GM12878 (cell line): ENCODE measurements at regions not wholly inside any gene's neighbourhood (a gene's known extent, or its start where the extent isn't known, plus 50 kb on each side); places are given as distances from the start of the nearest gene placed in this dataset.

Source experiments
- ATAC-seq: fragments of 200-7000 bp; cut with Tn5 transposase; 3 replicates; pipeline ENCODE4 v1.9.1; 2020; ENCODE audit warnings: mild to moderate bottlenecking, moderate library complexity
- BruUV-seq: library from RNA; stranded (reverse); fragments of 400-500 nt; replicated peaks from 2 replicates; lab custom pipeline; 2021; lab: Mats Ljungman, UMichigan
- CTCF ChIA-PET: fragments of 300-600 bp; sonication (Branson Sonifier 250); formaldehyde crosslinking; extraction: SDS; loops from one replicate; lab custom pipeline; 2021; ENCODE audit warnings: inconsistent platforms; lab: Yijun Ruan, JAX
- POLR2A ChIA-PET: fragments of 350-600 bp; formaldehyde crosslinking; extraction: SDS; loops from one replicate; lab custom pipeline; 2021; ENCODE audit warnings: inconsistent platforms; lab: Charles Lee
- RAD21 ChIA-PET: fragments of 300-600 bp; sonication (Branson Sonifier 250); formaldehyde crosslinking; loops from one replicate; lab custom pipeline; 2023; ENCODE audit warnings: antibody characterized with exemption; ENCODE audit not compliant: unreplicated experiment; lab: Charles Lee
- SMC1A ChIA-PET: fragments of 300-600 bp; sonication (Branson Sonifier 250); formaldehyde crosslinking; loops from one replicate; lab custom pipeline; 2023; ENCODE audit not compliant: unreplicated experiment, uncharacterized antibody; lab: Charles Lee
- DNase-seq: peaks from one replicate; pipeline ENCODE4 v3.0.0-alpha.2; 2011; ENCODE audit warnings: low read depth, low spot score
- FAIRE-seq: peaks from 3 replicates; lab custom pipeline; 2011; peaks lifted over from hg19 to GRCh38; lab: Jason Lieb, UNC
- H2AFZ ChIP-seq: 2 replicates; pipeline ENCODE4 v1.6.0; 2011; ENCODE audit warnings: low read depth, low read length, control low read depth; ENCODE audit not compliant: control insufficient read depth
- H3K27ac ChIP-seq: 2 replicates; pipeline ENCODE4 v1.5.1; 2011; ENCODE audit warnings: control low read depth; ENCODE audit not compliant: control insufficient read depth, insufficient read depth
- H3K27me3 ChIP-seq, 2 experiments: replicated peaks in 1 of 2; 2 replicates each; pipeline versions ENCODE4 v1.6.0 to v1.6.1; 2011; ENCODE audit warnings: low read length in 1 of 2; ENCODE audit not compliant: control insufficient read depth in 2 of 2, insufficient read depth in 2 of 2
- H3K36me3 ChIP-seq, 2 experiments: 2 replicates each; pipeline ENCODE4 v1.5.1; 2011; ENCODE audit warnings: low read length in 1 of 2; ENCODE audit not compliant: control insufficient read depth in 2 of 2, insufficient read depth in 2 of 2
- H3K4me1 ChIP-seq: 2 replicates; pipeline ENCODE4 v1.6.1; 2011; ENCODE audit warnings: mild to moderate bottlenecking, low read length, moderate library complexity, mixed read lengths; ENCODE audit not compliant: control insufficient read depth, insufficient read depth
- H3K4me2 ChIP-seq: 2 replicates; pipeline ENCODE4 v1.6.0; 2011; ENCODE audit warnings: control low read depth; ENCODE audit not compliant: control insufficient read depth, insufficient read depth
- H3K4me3 ChIP-seq: fragments of 200-600 bp; sonication (generic); 2 replicates; pipeline ENCODE4 v1.5.1; 2016
- H3K79me2 ChIP-seq: 2 replicates; pipeline ENCODE4 v1.6.0; 2011; ENCODE audit warnings: low read length; ENCODE audit not compliant: control insufficient read depth, insufficient read depth
- H3K9ac ChIP-seq: 2 replicates; pipeline ENCODE4 v1.8.0; 2011; ENCODE audit warnings: low read length, control low read depth, mixed read lengths; ENCODE audit not compliant: control insufficient read depth, insufficient read depth
- H3K9me3 ChIP-seq: replicated peaks from 3 replicates; pipeline ENCODE4 v1.5.1; 2011; ENCODE audit warnings: mild to moderate bottlenecking, low read length; ENCODE audit not compliant: control insufficient read depth, insufficient read depth
- H4K20me1 ChIP-seq: 2 replicates; pipeline ENCODE4 v1.6.0; 2011; ENCODE audit not compliant: control insufficient read depth, insufficient read depth
- BHLHE40 ChIP-seq, 2 experiments: fragments of 450-650 bp in 1 of 2; IDR thresholded peaks; 2 replicates each; pipeline ENCODE4 v1.6.1; 2011 to 2017; ENCODE audit warnings: low read depth in 2 of 2, borderline replicate concordance in 1 of 2, improper control_type of control experiment in 1 of 2, low read length in 1 of 2, mild to moderate bottlenecking in 1 of 2
- GATAD2B ChIP-seq: fragments of 450-650 bp; conservative IDR thresholded peaks from 2 replicates; pipeline ENCODE4 v1.6.1; 2017; ENCODE audit warnings: low read depth, mild to moderate bottlenecking, moderate library complexity
- HCFC1 ChIP-seq: fragments of 150-350 bp; IDR thresholded peaks from 2 replicates; pipeline ENCODE4 v1.6.1; 2014; ENCODE audit warnings: low read length
- MTA3 ChIP-seq: IDR thresholded peaks from 2 replicates; pipeline ENCODE4 v1.6.1; 2012; ENCODE audit warnings: low read length, inconsistent platforms, borderline replicate concordance
- NRF1 ChIP-seq: conservative IDR thresholded peaks from 2 replicates; pipeline ENCODE4 v1.6.1; 2011; ENCODE audit warnings: mild to moderate bottlenecking, low read depth, low read length, improper control_type of control experiment
- RFX5 ChIP-seq: IDR thresholded peaks from 2 replicates; pipeline ENCODE4 v1.6.1; 2011; ENCODE audit warnings: low read depth, low read length, improper control_type of control experiment
- SIN3A ChIP-seq: IDR thresholded peaks from 2 replicates; pipeline ENCODE4 v1.6.1; 2012; ENCODE audit warnings: low read depth, low read length, improper control_type of control experiment
- SMAD1 ChIP-seq: fragments of 450-650 bp; IDR thresholded peaks from 2 replicates; pipeline ENCODE4 v1.6.1; 2018; ENCODE audit warnings: mild to moderate bottlenecking, low read depth; ENCODE audit not compliant: partially characterized antibody
- WGBS: methylation state at CpG from one replicate; pipeline ENCODE4 v1.1.6; 2016; ENCODE audit warnings: low lambda C conversion rate; ENCODE audit not compliant: insufficient replicate concordance, insufficient coverage; ENCODE audit errors: missing lambda C conversion rate; 5-methylcytosine and 5-hydroxymethylcytosine counted together
- in situ Hi-C: fragments of 300-500 bp; cut with MboI; formaldehyde crosslinking; loops from 9 replicates; pipeline ENCODE4 v1.14.3; 2018; ENCODE audit warnings: mixed read lengths
- intact Hi-C: fragments of 100-400 bp; cut with micrococcal nuclease; formaldehyde crosslinking; loops from one replicate; pipeline ENCODE4 v1.14.2; 2022; ENCODE audit not compliant: unreplicated experiment
- TF ChIP-seq, protein P1 (sequence below): fragments of 450-650 bp; IDR thresholded peaks from 2 replicates; pipeline ENCODE4 v1.6.1; 2014; ENCODE audit warnings: mild to moderate bottlenecking
- TF ChIP-seq, protein P2 (sequence below): IDR thresholded peaks from 2 replicates; pipeline ENCODE4 v1.6.1; 2012; ENCODE audit warnings: low read length, inconsistent platforms
- TF ChIP-seq, protein P3 (sequence below): fragments of 450-650 bp; IDR thresholded peaks from 2 replicates; pipeline ENCODE4 v1.6.1; 2016; ENCODE audit warnings: mild to moderate bottlenecking, moderate library complexity, borderline replicate concordance

DNA sequence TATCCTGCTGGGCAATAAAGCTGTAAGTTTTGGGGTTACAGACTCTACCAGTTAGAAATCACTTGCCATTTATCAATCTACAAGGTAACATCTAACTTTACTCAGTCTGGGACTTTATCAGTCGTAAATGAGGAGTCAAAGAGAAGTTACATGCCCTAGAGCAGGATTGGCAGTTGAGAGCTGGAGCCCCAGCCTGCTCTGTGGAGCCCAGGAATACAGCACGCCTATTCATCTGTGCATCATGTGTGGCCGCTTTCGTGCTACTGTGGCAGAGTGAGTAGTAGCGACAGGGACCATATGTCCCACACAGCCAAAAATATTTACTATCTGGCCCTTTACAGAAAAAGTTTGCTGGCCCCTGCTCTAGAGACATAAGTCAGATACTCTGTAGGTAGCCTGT lies 152.5 kb upstream of the NTRK2 start:
- DNase-seq (no peak), ATAC-seq (no peak), FAIRE-seq (no peak)
- BruUV-seq: no TSS peak
- no peaks in the 10 kb centered on the region for H3K79me2 ChIP-seq
- ChIA-PET RAD21 (no interaction called here), CTCF (no interaction called here), POLR2A (no interaction called here), SMC1A (no interaction called here)
- H3K9me3 ChIP-seq: no peaks in the 10 kb centered on the region; the same call in 2 of the 3 replicates
- no peaks in the 10 kb centered on the region for H3K27me3 ChIP-seq
- no peak overlapping the region for H3K9ac ChIP-seq
- H3K4me3 ChIP-seq: no peak overlapping the region
- WGBS: 68% methylated on average over 5 of the region's 5 CpGs
- H3K36me3 ChIP-seq: no peaks in the 10 kb centered on the region
- intact Hi-C loops: no loop called here
- in situ Hi-C loops: no loop called here
- no peak overlapping the region for H2AFZ ChIP-seq
- no peaks in the 10 kb centered on the region for H4K20me1 ChIP-seq
- no peak overlapping the region for H3K27ac ChIP-seq
- no peak overlapping the region for H3K4me2 ChIP-seq
- TF ChIP-seq SMAD1 (no peak), BHLHE40 (IDR thresholded peaks at IDR 0.05; ENCODE audit: borderline replicate concordance in 1 of 2, low read depth in 2 of 2, low read length in 1 of 2) (no peak), GATAD2B (no peak), MTA3 (no peak), SIN3A (no peak), RFX5 (no peak), HCFC1 (no peak), NRF1 (no peak)
- TF ChIP-seq, protein P1, sequence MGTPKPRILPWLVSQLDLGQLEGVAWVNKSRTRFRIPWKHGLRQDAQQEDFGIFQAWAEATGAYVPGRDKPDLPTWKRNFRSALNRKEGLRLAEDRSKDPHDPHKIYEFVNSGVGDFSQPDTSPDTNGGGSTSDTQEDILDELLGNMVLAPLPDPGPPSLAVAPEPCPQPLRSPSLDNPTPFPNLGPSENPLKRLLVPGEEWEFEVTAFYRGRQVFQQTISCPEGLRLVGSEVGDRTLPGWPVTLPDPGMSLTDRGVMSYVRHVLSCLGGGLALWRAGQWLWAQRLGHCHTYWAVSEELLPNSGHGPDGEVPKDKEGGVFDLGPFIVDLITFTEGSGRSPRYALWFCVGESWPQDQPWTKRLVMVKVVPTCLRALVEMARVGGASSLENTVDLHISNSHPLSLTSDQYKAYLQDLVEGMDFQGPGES: no peak
- TF ChIP-seq, protein P2, sequence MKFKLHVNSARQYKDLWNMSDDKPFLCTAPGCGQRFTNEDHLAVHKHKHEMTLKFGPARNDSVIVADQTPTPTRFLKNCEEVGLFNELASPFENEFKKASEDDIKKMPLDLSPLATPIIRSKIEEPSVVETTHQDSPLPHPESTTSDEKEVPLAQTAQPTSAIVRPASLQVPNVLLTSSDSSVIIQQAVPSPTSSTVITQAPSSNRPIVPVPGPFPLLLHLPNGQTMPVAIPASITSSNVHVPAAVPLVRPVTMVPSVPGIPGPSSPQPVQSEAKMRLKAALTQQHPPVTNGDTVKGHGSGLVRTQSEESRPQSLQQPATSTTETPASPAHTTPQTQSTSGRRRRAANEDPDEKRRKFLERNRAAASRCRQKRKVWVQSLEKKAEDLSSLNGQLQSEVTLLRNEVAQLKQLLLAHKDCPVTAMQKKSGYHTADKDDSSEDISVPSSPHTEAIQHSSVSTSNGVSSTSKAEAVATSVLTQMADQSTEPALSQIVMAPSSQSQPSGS: no peak
- TF ChIP-seq, protein P3, sequence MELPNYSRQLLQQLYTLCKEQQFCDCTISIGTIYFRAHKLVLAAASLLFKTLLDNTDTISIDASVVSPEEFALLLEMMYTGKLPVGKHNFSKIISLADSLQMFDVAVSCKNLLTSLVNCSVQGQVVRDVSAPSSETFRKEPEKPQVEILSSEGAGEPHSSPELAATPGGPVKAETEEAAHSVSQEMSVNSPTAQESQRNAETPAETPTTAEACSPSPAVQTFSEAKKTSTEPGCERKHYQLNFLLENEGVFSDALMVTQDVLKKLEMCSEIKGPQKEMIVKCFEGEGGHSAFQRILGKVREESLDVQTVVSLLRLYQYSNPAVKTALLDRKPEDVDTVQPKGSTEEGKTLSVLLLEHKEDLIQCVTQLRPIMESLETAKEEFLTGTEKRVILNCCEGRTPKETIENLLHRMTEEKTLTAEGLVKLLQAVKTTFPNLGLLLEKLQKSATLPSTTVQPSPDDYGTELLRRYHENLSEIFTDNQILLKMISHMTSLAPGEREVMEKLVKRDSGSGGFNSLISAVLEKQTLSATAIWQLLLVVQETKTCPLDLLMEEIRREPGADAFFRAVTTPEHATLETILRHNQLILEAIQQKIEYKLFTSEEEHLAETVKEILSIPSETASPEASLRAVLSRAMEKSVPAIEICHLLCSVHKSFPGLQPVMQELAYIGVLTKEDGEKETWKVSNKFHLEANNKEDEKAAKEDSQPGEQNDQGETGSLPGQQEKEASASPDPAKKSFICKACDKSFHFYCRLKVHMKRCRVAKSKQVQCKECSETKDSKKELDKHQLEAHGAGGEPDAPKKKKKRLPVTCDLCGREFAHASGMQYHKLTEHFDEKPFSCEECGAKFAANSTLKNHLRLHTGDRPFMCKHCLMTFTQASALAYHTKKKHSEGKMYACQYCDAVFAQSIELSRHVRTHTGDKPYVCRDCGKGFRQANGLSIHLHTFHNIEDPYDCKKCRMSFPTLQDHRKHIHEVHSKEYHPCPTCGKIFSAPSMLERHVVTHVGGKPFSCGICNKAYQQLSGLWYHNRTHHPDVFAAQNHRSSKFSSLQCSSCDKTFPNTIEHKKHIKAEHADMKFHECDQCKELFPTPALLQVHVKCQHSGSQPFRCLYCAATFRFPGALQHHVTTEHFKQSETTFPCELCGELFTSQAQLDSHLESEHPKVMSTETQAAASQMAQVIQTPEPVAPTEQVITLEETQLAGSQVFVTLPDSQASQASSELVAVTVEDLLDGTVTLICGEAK: no peak
- TF ChIP-seq, all 136 proteins: peak for 0
- H3K4me1 ChIP-seq: no peaks in the 10 kb centered on the region
